H1 (cell line): ENCODE measurements at regions not wholly inside any gene's neighbourhood (a gene's known extent, or its start where the extent isn't known, plus 50 kb on each side); places are given as distances from the start of the nearest gene placed in this dataset.

ENCODE experiments used
- CTCF ChIA-PET: fragments of 300-600 bp; sonication (Branson Sonifier 250); formaldehyde crosslinking; loops from one replicate; lab custom pipeline; 2021; ENCODE audit not compliant: partially characterized antibody; lab: Charles Lee
- POLR2A ChIA-PET: fragments of 300-600 bp; sonication (Branson Sonifier 250); formaldehyde crosslinking; loops from one replicate; lab custom pipeline; 2021; ENCODE audit warnings: inconsistent platforms; ENCODE audit not compliant: partially characterized antibody; lab: Charles Lee
- DNase-seq, 2 experiments: peaks; one replicate each; pipeline versions ENCODE4 v3.0.0 to v3.0.0-alpha.2; 2010 to 2022; ENCODE audit warnings: low spot score in 2 of 2, low read depth in 1 of 2, mixed read lengths in 1 of 2
- FAIRE-seq: peaks from 2 replicates; lab custom pipeline; 2011; peaks lifted over from hg19 to GRCh38; lab: Jason Lieb, UNC
- H2AFZ ChIP-seq: 2 replicates; pipeline ENCODE4 v1.8.1; 2012; ENCODE audit warnings: low read length, inconsistent platforms
- H2AK5ac ChIP-seq: 2 replicates; pipeline ENCODE4 v1.6.1; 2013; ENCODE audit warnings: low read depth, low read length
- H2BK120ac ChIP-seq: replicated peaks from 2 replicates; pipeline ENCODE3; 2013; ENCODE audit warnings: low read depth, low read length, inconsistent platforms
- H2BK12ac ChIP-seq: 2 replicates; pipeline ENCODE4 v1.6.1; 2013; ENCODE audit warnings: low read depth, low read length
- H2BK15ac ChIP-seq: 2 replicates; pipeline ENCODE4 v1.6.1; 2013; ENCODE audit warnings: low read length
- H2BK20ac ChIP-seq: 2 replicates; pipeline ENCODE4 v1.6.1; 2013; ENCODE audit warnings: low read length
- H2BK5ac ChIP-seq: 2 replicates; pipeline ENCODE4 v1.6.1; 2013; ENCODE audit warnings: low read depth, low read length
- H3K14ac ChIP-seq: 2 replicates; pipeline ENCODE4 v1.6.1; 2013; ENCODE audit warnings: inconsistent platforms; ENCODE audit not compliant: insufficient read length
- H3K18ac ChIP-seq: 2 replicates; pipeline ENCODE4 v1.6.1; 2013; ENCODE audit warnings: low read length; ENCODE audit errors: extremely low read depth
- H3K23ac ChIP-seq: 2 replicates; pipeline ENCODE4 v1.6.1; 2013; ENCODE audit warnings: inconsistent platforms; ENCODE audit not compliant: insufficient read length
- H3K23me2 ChIP-seq: 2 replicates; pipeline ENCODE4 v1.6.1; 2013; ENCODE audit warnings: low read depth, low read length
- H3K27ac ChIP-seq: 2 replicates; pipeline ENCODE4 v1.6.1; 2011; ENCODE audit warnings: low read depth, low read length, inconsistent platforms
- H3K27me3 ChIP-seq, 4 experiments: replicated peaks in 1 of 4; 1 replicate in 1 of 4; 2 replicates in 3 of 4; pipeline versions ENCODE4 v1.6.1 to v1.8.1; 2011 to 2013; ENCODE audit warnings: low read length in 3 of 4, mild to moderate bottlenecking in 3 of 4, inconsistent platforms in 2 of 4, mixed read lengths in 2 of 4, moderate library complexity in 1 of 4; ENCODE audit not compliant: control insufficient read depth in 3 of 4, insufficient read depth in 3 of 4; ENCODE audit errors: extremely low read depth in 1 of 4
- H3K36me3 ChIP-seq, 4 experiments: 2 replicates each; pipeline versions ENCODE4 v1.6.1 to v1.8.1; 2011 to 2013; ENCODE audit warnings: mild to moderate bottlenecking in 4 of 4, low read length in 3 of 4, moderate library complexity in 2 of 4, control low read depth in 1 of 4, inconsistent platforms in 1 of 4; ENCODE audit not compliant: insufficient read depth in 4 of 4, control insufficient read depth in 2 of 4
- H3K4ac ChIP-seq: replicated peaks from 2 replicates; pipeline ENCODE3; 2013; ENCODE audit warnings: low read length, low read depth, mixed read lengths, inconsistent platforms; ENCODE audit not compliant: insufficient read length
- H3K4me1 ChIP-seq, 4 experiments: replicated peaks in 1 of 4; 1 replicate in 1 of 4; 2 replicates in 3 of 4; pipeline versions ENCODE4 v1.6.1 to v1.8.1; 2011 to 2013; ENCODE audit warnings: low read length in 3 of 4, inconsistent platforms in 2 of 4, mixed read lengths in 1 of 4; ENCODE audit not compliant: insufficient read depth in 4 of 4, control insufficient read depth in 3 of 4
- H3K4me2 ChIP-seq, 2 experiments: 2 replicates each; pipeline versions ENCODE4 v1.6.1 to v1.8.1; 2011 to 2013; ENCODE audit warnings: low read depth in 2 of 2, low read length in 2 of 2, control low read depth in 1 of 2, inconsistent platforms in 1 of 2, mild to moderate bottlenecking in 1 of 2; ENCODE audit not compliant: insufficient read depth in 1 of 2
- H3K4me3 ChIP-seq, 4 experiments: fragments of 200-600, 300-600 bp in 1 of 4; sonication (generic), shearing (Covaris generic), sonication (Bioruptor Twin) in 1 of 4; 2 replicates each; pipeline versions ENCODE4 v1.5.1 to v1.8.1; 2011 to 2016; ENCODE audit warnings: low read length in 4 of 4, low read depth in 3 of 4, control low read depth in 2 of 4, inconsistent platforms in 2 of 4, mild to moderate bottlenecking in 2 of 4, mixed read lengths in 1 of 4, moderate library complexity in 1 of 4; ENCODE audit not compliant: insufficient read depth in 2 of 4; ENCODE audit errors: extremely low read depth in 1 of 4
- H3K56ac ChIP-seq: replicated peaks from 2 replicates; pipeline ENCODE3; 2013; ENCODE audit warnings: low read depth, mild to moderate bottlenecking, mixed read lengths, low read length, inconsistent platforms; ENCODE audit not compliant: insufficient read length
- H3K79me1 ChIP-seq: 2 replicates; pipeline ENCODE4 v1.6.1; 2013; ENCODE audit warnings: low read depth, low read length, control low read depth
- H3K79me2 ChIP-seq, 2 experiments: 2 replicates each; pipeline versions ENCODE4 v1.6.1 to v1.8.1; 2012 to 2013; ENCODE audit warnings: low read length in 2 of 2, mild to moderate bottlenecking in 2 of 2, inconsistent platforms in 1 of 2; ENCODE audit not compliant: insufficient read depth in 2 of 2, control insufficient read depth in 1 of 2
- H3K9ac ChIP-seq, 4 experiments: replicated peaks in 1 of 4; 1 replicate in 1 of 4; 2 replicates in 3 of 4; pipeline versions ENCODE4 v1.6.1 to v1.8.1; 2011 to 2013; ENCODE audit warnings: low read depth in 3 of 4, low read length in 3 of 4, control low read depth in 2 of 4, mild to moderate bottlenecking in 2 of 4, moderate library complexity in 2 of 4, inconsistent platforms in 1 of 4; ENCODE audit errors: extremely low read depth in 1 of 4
- H3K9me3 ChIP-seq, 2 experiments: 2 replicates each; pipeline versions ENCODE4 v1.6.1 to v1.8.1; 2012 to 2013; ENCODE audit warnings: mild to moderate bottlenecking in 2 of 2, moderate library complexity in 2 of 2, control low read depth in 1 of 2, inconsistent platforms in 1 of 2, low read depth in 1 of 2, low read length in 1 of 2, mixed read lengths in 1 of 2; ENCODE audit not compliant: insufficient read depth in 2 of 2
- H4K20me1 ChIP-seq, 2 experiments: replicated peaks in 1 of 2; 2 replicates each; pipeline versions ENCODE3 to v1.8.1; 2011 to 2013; ENCODE audit warnings: inconsistent platforms in 2 of 2, low read length in 2 of 2, mild to moderate bottlenecking in 1 of 2; ENCODE audit not compliant: insufficient read depth in 2 of 2, control insufficient read depth in 1 of 2
- H4K5ac ChIP-seq: 2 replicates; pipeline ENCODE4 v1.6.1; 2013; ENCODE audit warnings: low read length, low read depth, mixed read lengths, inconsistent platforms; ENCODE audit not compliant: insufficient read length
- H4K8ac ChIP-seq: 2 replicates; pipeline ENCODE4 v1.8.0; 2013; ENCODE audit warnings: mild to moderate bottlenecking, moderate library complexity, low read length, inconsistent platforms; ENCODE audit not compliant: insufficient read depth; ENCODE audit errors: extremely low read depth
- H4K91ac ChIP-seq: replicated peaks from 2 replicates; pipeline ENCODE3; 2013; ENCODE audit warnings: low read length, mixed read lengths, inconsistent platforms; ENCODE audit not compliant: insufficient read length
- RBBP5 ChIP-seq: IDR thresholded peaks from 2 replicates; pipeline ENCODE4 v1.7.1; 2012; ENCODE audit warnings: low read depth, mild to moderate bottlenecking, inconsistent platforms, low read length, moderate library complexity, borderline replicate concordance
- SIN3A ChIP-seq, 2 experiments: IDR thresholded peaks in 1 of 2; conservative IDR thresholded peaks in 1 of 2; 2 replicates each; pipeline ENCODE4 v1.6.1; 2011 to 2012; ENCODE audit warnings: low read length in 2 of 2, improper control_type of control experiment in 1 of 2, low read depth in 1 of 2, mild to moderate bottlenecking in 1 of 2
- TCF12 ChIP-seq: IDR thresholded peaks from 2 replicates; pipeline ENCODE4 v1.6.1; 2011; ENCODE audit warnings: low read depth, mild to moderate bottlenecking, low read length
- YY1 ChIP-seq: IDR thresholded peaks from 2 replicates; pipeline ENCODE4 v1.6.1; 2011; ENCODE audit warnings: low read depth, mild to moderate bottlenecking, low read length
- WGBS, 2 experiments: shearing (Covaris generic) in 1 of 2; methylation state at CpG; one replicate each; pipeline versions ENCODE4 v1.1.6 to v1.1.7; 2013 to 2015; ENCODE audit warnings: low lambda C conversion rate in 2 of 2, mixed read lengths in 2 of 2, inconsistent platforms in 1 of 2, low coverage in 1 of 2, missing lambda C conversion rate in 1 of 2; ENCODE audit not compliant: insufficient replicate concordance in 2 of 2, insufficient coverage in 1 of 2, insufficient read length in 1 of 2; ENCODE audit errors: extremely low coverage in 1 of 2, missing lambda C conversion rate in 1 of 2; 5-methylcytosine and 5-hydroxymethylcytosine counted together

DNA sequence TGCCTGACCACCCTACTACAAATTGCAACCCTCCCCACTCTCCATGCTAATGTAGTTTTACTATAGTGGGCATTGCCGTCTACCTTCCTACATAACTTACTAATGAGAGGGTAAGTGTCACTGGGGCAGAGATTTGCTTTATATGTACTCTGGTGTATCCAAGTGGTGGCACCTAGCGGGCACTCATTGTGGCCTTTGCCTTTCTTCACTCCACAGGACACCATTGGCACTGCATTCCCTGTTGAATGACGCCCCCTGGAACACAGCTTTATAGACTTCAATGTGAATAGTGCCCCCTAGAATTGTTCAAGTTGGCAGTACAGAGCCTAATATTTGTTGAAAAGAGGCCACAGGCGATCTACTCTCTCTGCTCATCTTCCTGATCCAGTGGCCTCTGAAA, 215.8 kb downstream of the MID1IP1 start:
- Histone ChIP-seq H3K56ac (no peak overlapping the region), H3K27ac (no peak overlapping the region), H2BK120ac (no peak overlapping the region), H3K4me1 (peaks cover 0 to 5% (median 0%) of the 10 kb centered on the region in 4 experiments; a peak in 1 of 7 replicates), H3K4me2 (no peak overlapping the region), H3K79me1 (no peaks in the 10 kb centered on the region), H4K8ac (no peak overlapping the region), H3K4me3 (no peak overlapping the region), H2BK15ac (no peak overlapping the region), H3K14ac (no peak overlapping the region), H2BK20ac (no peak overlapping the region), H3K79me2 (no peaks in the 10 kb centered on the region), H2BK5ac (no peak overlapping the region), H2AFZ (no peak overlapping the region), H4K5ac (no peak overlapping the region), H3K4ac (no peak overlapping the region), H3K23ac (no peak overlapping the region), H4K20me1 (no peaks in the 10 kb centered on the region), H3K27me3 (no peaks in the 10 kb centered on the region), H4K91ac (no peak overlapping the region), H3K36me3 (no peaks in the 10 kb centered on the region), H2AK5ac (no peak overlapping the region), H3K9me3 (no peaks in the 10 kb centered on the region), H3K23me2 (no peaks in the 10 kb centered on the region), H3K18ac (no peak overlapping the region), H2BK12ac (no peak overlapping the region), H3K9ac (no peak overlapping the region)
- DNase-seq (no peak), FAIRE-seq (no peak)
- POLR2A ChIA-PET, result no interaction called here
- CTCF ChIA-PET, result interaction anchor here (0.7 to 1.2 kb wide), 2 partner anchors 10 to 118 kb away, joined by 3 read pairs; no protein-coding TSS in a partner anchor
- 81% methylated on average over 4 of the region's 4 CpGs; no CpG with 5 or more reads in 1 of the 2 experiments for WGBS, 2 experiments
- no peak for TF ChIP-seq RBBP5
- no peak for TF ChIP-seq SIN3A (conservative IDR thresholded peaks at IDR 0.05 in 1 of 2, IDR thresholded peaks at IDR 0.05 in 1 of 2; ENCODE audit: low read depth in 1 of 2, low read length in 2 of 2)
- no peak for TF ChIP-seq TCF12
- no peak for TF ChIP-seq YY1
